DOHH2 (cell line): ENCODE measurements at regions not wholly inside any gene's neighbourhood (a gene's known extent, or its start where the extent isn't known, plus 50 kb on each side); places are given as distances from the start of the nearest gene placed in this dataset.

Source experiments
- EZH2phosphoT487 ChIP-seq: fragments of 200-600 bp; sonication (generic); IDR thresholded peaks from 2 replicates; pipeline ENCODE4 v1.6.1; 2017; ENCODE audit warnings: borderline replicate concordance, mild to moderate bottlenecking, antibody characterized with exemption, low read length, moderate library complexity, mixed read lengths
- TF ChIP-seq, protein P1 (sequence below): fragments of 200-600 bp; sonication (generic); IDR thresholded peaks from one replicate; pipeline ENCODE4 v1.5.1; 2014; ENCODE audit warnings: antibody characterized with exemption, mild to moderate bottlenecking, low read depth, low read length; ENCODE audit not compliant: poor library complexity, severe bottlenecking

- TF ChIP-seq, protein P1, sequence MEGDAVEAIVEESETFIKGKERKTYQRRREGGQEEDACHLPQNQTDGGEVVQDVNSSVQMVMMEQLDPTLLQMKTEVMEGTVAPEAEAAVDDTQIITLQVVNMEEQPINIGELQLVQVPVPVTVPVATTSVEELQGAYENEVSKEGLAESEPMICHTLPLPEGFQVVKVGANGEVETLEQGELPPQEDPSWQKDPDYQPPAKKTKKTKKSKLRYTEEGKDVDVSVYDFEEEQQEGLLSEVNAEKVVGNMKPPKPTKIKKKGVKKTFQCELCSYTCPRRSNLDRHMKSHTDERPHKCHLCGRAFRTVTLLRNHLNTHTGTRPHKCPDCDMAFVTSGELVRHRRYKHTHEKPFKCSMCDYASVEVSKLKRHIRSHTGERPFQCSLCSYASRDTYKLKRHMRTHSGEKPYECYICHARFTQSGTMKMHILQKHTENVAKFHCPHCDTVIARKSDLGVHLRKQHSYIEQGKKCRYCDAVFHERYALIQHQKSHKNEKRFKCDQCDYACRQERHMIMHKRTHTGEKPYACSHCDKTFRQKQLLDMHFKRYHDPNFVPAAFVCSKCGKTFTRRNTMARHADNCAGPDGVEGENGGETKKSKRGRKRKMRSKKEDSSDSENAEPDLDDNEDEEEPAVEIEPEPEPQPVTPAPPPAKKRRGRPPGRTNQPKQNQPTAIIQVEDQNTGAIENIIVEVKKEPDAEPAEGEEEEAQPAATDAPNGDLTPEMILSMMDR = no peak
- no peak for TF ChIP-seq EZH2phosphoT487
These were observed 523.5 kb upstream of the ARGLU1 start for GRCh38 chr13:107091428-107091827.
